A549 (cell line): ENCODE measurements at regions not wholly inside any gene's neighbourhood (a gene's known extent, or its start where the extent isn't known, plus 50 kb on each side); places are given as distances from the start of the nearest gene placed in this dataset.

Experiments
- ATAC-seq, 2 experiments: fragments of 200-7000 bp in 1 of 2; fragments of >200 bp in 1 of 2; cut with Nextera tagmentation in 1 of 2; cut with Tn5 transposase in 1 of 2; 3 replicates each; pipeline versions ENCODE4 v1.8.0 to v1.9.1; 2018 to 2020; ENCODE audit warnings: mild to moderate bottlenecking in 1 of 2, moderate library complexity in 1 of 2
- CTCF ChIA-PET: fragments of 300-600 bp; sonication (Branson Sonifier 250); formaldehyde crosslinking; extraction: SDS; loops from one replicate; lab custom pipeline; 2021; ENCODE audit warnings: antibody characterized with exemption, inconsistent platforms; lab: Yijun Ruan, JAX
- POLR2A ChIA-PET: fragments of 350-600 bp; formaldehyde crosslinking; extraction: SDS; loops from one replicate; lab custom pipeline; 2021; ENCODE audit warnings: antibody characterized with exemption, inconsistent platforms; lab: Yijun Ruan, JAX
- DNase-seq, 2 experiments: peaks; one replicate each; pipeline versions ENCODE4 v3.0.0 to v3.0.0-alpha.2; 2011 to 2016; ENCODE audit warnings: low read depth in 1 of 2, low spot score in 1 of 2
- FAIRE-seq: peaks from 2 replicates; lab custom pipeline; 2011; peaks lifted over from hg19 to GRCh38; lab: Jason Lieb, UNC
- H3K27ac ChIP-seq, 2 experiments: fragments of >200 bp; sonication (Bioruptor Twin); formaldehyde crosslinking; 3 replicates each; pipeline ENCODE4 v1.5.1; 2016 to 2017
- H3K4me1 ChIP-seq: fragments of >200 bp; sonication (Bioruptor Twin); formaldehyde crosslinking; 3 replicates; pipeline ENCODE4 v1.6.1; 2016
- H3K4me2 ChIP-seq: fragments of >200 bp; sonication (Bioruptor Twin); formaldehyde crosslinking; 3 replicates; pipeline ENCODE4 v1.6.1; 2016
- H3K4me3 ChIP-seq: fragments of >200 bp; sonication (Bioruptor Twin); formaldehyde crosslinking; 3 replicates; pipeline ENCODE4 v1.5.1; 2016
- H3K9me3 ChIP-seq: fragments of >200 bp; sonication (Bioruptor Twin); formaldehyde crosslinking; 3 replicates; pipeline ENCODE4 v1.6.1; 2016
- CBX8 ChIP-seq: fragments of 200-600 bp; sonication (generic); IDR thresholded peaks from 2 replicates; pipeline ENCODE4 v1.6.1; 2016
- EP300 ChIP-seq, 2 experiments: fragments of >200 bp; sonication (Bioruptor Twin); formaldehyde crosslinking; IDR thresholded peaks; 2 replicates in 1 of 2; 3 replicates in 1 of 2; pipeline ENCODE4 v1.6.1; 2016 to 2017
- ESRRA ChIP-seq: fragments of 150-350 bp; IDR thresholded peaks from 2 replicates; pipeline ENCODE4 v1.6.1; 2014; ENCODE audit warnings: mild to moderate bottlenecking, low read length, borderline replicate concordance
- HES2 ChIP-seq: fragments of >200 bp; sonication (Bioruptor Twin); formaldehyde crosslinking; IDR thresholded peaks from 2 replicates; pipeline ENCODE4 v1.6.1; 2016
- HEYL ChIP-seq: fragments of 250-450 bp; sonication (Bioruptor Pico); IDR thresholded peaks from 2 replicates; pipeline ENCODE4 v1.8.0; 2021; ENCODE audit warnings: mild to moderate bottlenecking, moderate library complexity
- HOXA7 ChIP-seq: fragments of 250-450 bp; sonication (Bioruptor Pico); IDR thresholded peaks from 2 replicates; pipeline ENCODE4 v1.5.0; 2020; ENCODE audit warnings: mild to moderate bottlenecking, moderate library complexity
- HOXB13 ChIP-seq: fragments of 250-450 bp; sonication (Bioruptor Pico); IDR thresholded peaks from 2 replicates; pipeline ENCODE4 v1.5.0; 2020; ENCODE audit warnings: low read depth, mild to moderate bottlenecking, moderate library complexity
- HOXB5 ChIP-seq: fragments of 250-450 bp; sonication (Bioruptor Pico); IDR thresholded peaks from 2 replicates; pipeline ENCODE4 v1.5.0; 2020; ENCODE audit warnings: mild to moderate bottlenecking, moderate library complexity
- JUN ChIP-seq, 2 experiments: fragments of >200 bp; sonication (Bioruptor Twin); formaldehyde crosslinking; IDR thresholded peaks; 2 replicates in 1 of 2; 3 replicates in 1 of 2; pipeline ENCODE4 v1.6.1; 2016 to 2017
- MAZ ChIP-seq: fragments of 150-350 bp; IDR thresholded peaks from 2 replicates; pipeline ENCODE4 v1.6.1; 2014; ENCODE audit warnings: antibody characterized with exemption, low read depth, low read length, borderline replicate concordance
- MYC ChIP-seq: IDR thresholded peaks from 2 replicates; pipeline ENCODE4 v1.6.1; 2012; ENCODE audit warnings: mild to moderate bottlenecking, inconsistent platforms, low read length, improper control_type of control experiment, borderline replicate concordance
- NPAS2 ChIP-seq: fragments of 250-450 bp; sonication (Bioruptor Pico); IDR thresholded peaks from 2 replicates; pipeline ENCODE4 v1.8.0; 2022; ENCODE audit warnings: mild to moderate bottlenecking, moderate library complexity, borderline replicate concordance
- PHF8 ChIP-seq: fragments of 200-600 bp; sonication (generic); IDR thresholded peaks from 2 replicates; pipeline ENCODE4 v1.6.1; 2016; ENCODE audit warnings: low read depth, mild to moderate bottlenecking, antibody characterized with exemption, moderate library complexity, borderline replicate concordance
- POLR2A ChIP-seq: IDR thresholded peaks from 2 replicates; pipeline ENCODE4 v1.6.1; 2012; ENCODE audit warnings: mild to moderate bottlenecking, low read length
- RAD21 ChIP-seq, 2 experiments: fragments of >200 bp in 1 of 2; sonication (Bioruptor Twin) in 1 of 2; formaldehyde crosslinking in 1 of 2; IDR thresholded peaks in 1 of 2; conservative IDR thresholded peaks in 1 of 2; 2 replicates in 1 of 2; 3 replicates in 1 of 2; pipeline ENCODE4 v1.6.1; 2012 to 2018; ENCODE audit warnings: inconsistent platforms in 1 of 2
- RCOR1 ChIP-seq: fragments of 150-350 bp; IDR thresholded peaks from 2 replicates; pipeline ENCODE4 v1.6.1; 2014; ENCODE audit warnings: antibody characterized with exemption, low read length, low read depth
- RFX5 ChIP-seq: fragments of 450-650 bp; IDR thresholded peaks from 2 replicates; pipeline ENCODE4 v1.7.1; 2014; ENCODE audit warnings: antibody characterized with exemption, mild to moderate bottlenecking, moderate library complexity
- SREBF2 ChIP-seq: fragments of 450-650 bp; IDR thresholded peaks from 2 replicates; pipeline ENCODE4 v1.6.1; 2014; ENCODE audit warnings: mild to moderate bottlenecking, moderate library complexity
- TP53 ChIP-seq: fragments of 250-450 bp; sonication (Bioruptor Pico); IDR thresholded peaks from 2 replicates; pipeline ENCODE4 v1.5.0; 2021; ENCODE audit warnings: mild to moderate bottlenecking, moderate library complexity
- USF2 ChIP-seq: fragments of 450-650 bp; IDR thresholded peaks from 2 replicates; pipeline ENCODE4 v1.6.1; 2014; ENCODE audit warnings: antibody characterized with exemption
- ZFP36 ChIP-seq: fragments of 450-650 bp; IDR thresholded peaks from 2 replicates; pipeline ENCODE4 v1.6.1; 2014; ENCODE audit warnings: borderline replicate concordance; ENCODE audit not compliant: partially characterized antibody
- WGBS: methylation state at CpG from one replicate; pipeline ENCODE4 v1.1.6; 2017; ENCODE audit errors: missing lambda C conversion rate; 5-methylcytosine and 5-hydroxymethylcytosine counted together
- TF ChIP-seq, protein P1 (sequence below): fragments of >200 bp; sonication (Bioruptor Twin); formaldehyde crosslinking; IDR thresholded peaks from 3 replicates; pipeline ENCODE4 v1.5.1; 2016
- TF ChIP-seq, protein P2 (sequence below): IDR thresholded peaks from 2 replicates; pipeline ENCODE4 v1.6.1; 2012; ENCODE audit warnings: low read depth, borderline replicate concordance
- TF ChIP-seq, protein P3 (sequence below): fragments of 250-450 bp; sonication (Bioruptor Pico); IDR thresholded peaks from 2 replicates; pipeline ENCODE4 v1.5.0; 2020; ENCODE audit warnings: low read depth, mild to moderate bottlenecking, moderate library complexity

DNA sequence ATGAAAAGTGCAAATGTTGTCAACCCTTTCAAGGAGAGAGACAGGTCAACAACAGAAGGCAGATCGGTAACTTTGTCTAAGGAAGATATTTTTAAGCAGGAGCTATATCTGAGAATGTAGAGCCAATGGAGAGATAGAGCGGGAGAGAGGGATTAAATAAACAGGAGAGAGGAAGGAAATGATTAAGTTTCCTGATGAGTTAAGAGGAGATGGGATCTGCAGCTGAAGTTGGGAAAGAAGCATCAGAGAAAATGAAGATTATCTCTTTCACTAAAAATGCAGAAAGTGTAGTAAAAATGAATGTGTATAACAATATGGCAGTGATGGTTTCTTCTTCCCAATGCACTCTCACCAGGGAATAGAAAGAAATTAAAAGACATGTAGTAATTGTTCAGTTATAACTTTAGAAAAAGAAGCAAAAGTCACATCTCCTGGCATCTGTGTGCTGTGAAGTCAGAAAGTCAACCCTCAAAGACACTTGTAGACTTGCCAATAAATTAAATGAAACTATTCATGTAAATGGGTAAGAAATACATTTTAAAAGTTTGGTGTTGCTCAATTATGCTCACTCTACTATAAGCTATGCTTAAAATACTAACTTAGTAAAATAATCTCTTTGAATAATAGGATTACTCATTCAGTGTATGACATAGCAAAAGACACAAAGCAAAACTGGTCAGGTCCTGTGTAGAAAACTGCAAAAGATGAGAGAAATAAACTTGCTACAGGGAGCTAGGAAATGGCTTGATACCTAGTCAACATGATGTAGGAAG, 264.6 kb downstream of the ZIC4 start:
- WGBS, result 26% methylated on average over 2 of the region's 2 CpGs
- Histone ChIP-seq H3K27ac (no peak overlapping the region), H3K9me3 (no peaks in the 10 kb centered on the region), H3K4me1 (no peaks in the 10 kb centered on the region), H3K4me3 (no peak overlapping the region), H3K4me2 (no peak overlapping the region)
- DNase-seq, result no peak
- no peak for ATAC-seq
- FAIRE-seq, result no peak
- TF ChIP-seq RCOR1 (no peak), USF2 (no peak), MYC (no peak), ESRRA (no peak), EP300 (IDR thresholded peaks at IDR 0.05) (no peak), TP53 (CRISPR knock-in tag) (no peak), MAZ (no peak)
- CTCF ChIA-PET, result no interaction called here
- POLR2A ChIA-PET, result no interaction called here

- TF ChIP-seq RFX5, result no peak
- TF ChIP-seq, all 56 proteins: peak for 0
- DNase-seq (no peak), ATAC-seq (no peak), FAIRE-seq (no peak)
- 48% methylated on average over 1 of the region's 1 CpG for WGBS
- no peaks in the 10 kb centered on the region for H3K4me1 ChIP-seq
- H3K4me2 ChIP-seq, result no peak overlapping the region
- no peaks in the 10 kb centered on the region; the same call in 2 of the 3 replicates for H3K9me3 ChIP-seq
- H3K27ac ChIP-seq, result no peak overlapping the region
- POLR2A ChIA-PET, result no interaction called here
- CTCF ChIA-PET, result interaction anchor here (0.9 kb wide), 1 partner anchor 10 kb away, joined by 4 read pairs; no protein-coding TSS in a partner anchor
- no peak overlapping the region for H3K4me3 ChIP-seq
These were observed 267.0 kb downstream of the ZIC4 start for GRCh38 chr3:147139341-147139740.

DNA sequence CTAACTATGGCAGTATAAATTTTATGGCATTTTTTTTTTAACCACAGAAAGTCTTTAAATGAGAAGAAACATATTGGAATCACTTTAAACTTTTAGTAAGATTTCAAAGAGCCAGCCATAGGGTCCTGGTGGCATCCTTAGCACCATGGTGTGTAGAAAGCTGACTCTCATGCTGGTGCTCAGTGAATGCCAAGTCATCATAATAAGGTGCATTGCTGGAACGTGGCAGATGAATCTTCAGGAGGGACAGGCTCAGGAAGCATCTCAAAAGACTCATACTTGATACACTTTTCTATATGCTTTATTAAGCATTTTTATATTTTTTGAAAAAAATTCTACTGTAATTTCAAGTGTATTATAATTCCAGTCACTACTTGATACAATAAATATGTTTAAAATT, 274.2 kb downstream of the ZIC4 start:
- no peak for ATAC-seq
- no peak for FAIRE-seq
- ChIA-PET CTCF (no interaction called here), POLR2A (no interaction called here)
- TF ChIP-seq HOXB13 (CRISPR knock-in tag) (no peak), HOXB5 (CRISPR knock-in tag) (no peak), NPAS2 (CRISPR knock-in tag) (no peak), CBX8 (no peak), HOXA7 (CRISPR knock-in tag) (no peak)
- Histone ChIP-seq H3K27ac (no peak overlapping the region), H3K4me2 (no peak overlapping the region), H3K9me3 (no peaks in the 10 kb centered on the region; the same call in 2 of the 3 replicates), H3K4me3 (no peak overlapping the region), H3K4me1 (no peaks in the 10 kb centered on the region)
- DNase-seq, result no peak
- WGBS, result 0% methylated on average over 1 of the region's 1 CpG

- 1% methylated on average over 2 of the region's 2 CpGs for WGBS
- ATAC-seq (no peak), DNase-seq (no peak), FAIRE-seq (no peak)
- Histone ChIP-seq H3K27ac (no peak overlapping the region), H3K4me3 (no peak overlapping the region), H3K9me3 (no peaks in the 10 kb centered on the region; the same call in 2 of the 3 replicates), H3K4me1 (no peaks in the 10 kb centered on the region), H3K4me2 (no peak overlapping the region)
- POLR2A ChIA-PET, result no interaction called here
- CTCF ChIA-PET, result no interaction called here
- TF ChIP-seq, protein P1, sequence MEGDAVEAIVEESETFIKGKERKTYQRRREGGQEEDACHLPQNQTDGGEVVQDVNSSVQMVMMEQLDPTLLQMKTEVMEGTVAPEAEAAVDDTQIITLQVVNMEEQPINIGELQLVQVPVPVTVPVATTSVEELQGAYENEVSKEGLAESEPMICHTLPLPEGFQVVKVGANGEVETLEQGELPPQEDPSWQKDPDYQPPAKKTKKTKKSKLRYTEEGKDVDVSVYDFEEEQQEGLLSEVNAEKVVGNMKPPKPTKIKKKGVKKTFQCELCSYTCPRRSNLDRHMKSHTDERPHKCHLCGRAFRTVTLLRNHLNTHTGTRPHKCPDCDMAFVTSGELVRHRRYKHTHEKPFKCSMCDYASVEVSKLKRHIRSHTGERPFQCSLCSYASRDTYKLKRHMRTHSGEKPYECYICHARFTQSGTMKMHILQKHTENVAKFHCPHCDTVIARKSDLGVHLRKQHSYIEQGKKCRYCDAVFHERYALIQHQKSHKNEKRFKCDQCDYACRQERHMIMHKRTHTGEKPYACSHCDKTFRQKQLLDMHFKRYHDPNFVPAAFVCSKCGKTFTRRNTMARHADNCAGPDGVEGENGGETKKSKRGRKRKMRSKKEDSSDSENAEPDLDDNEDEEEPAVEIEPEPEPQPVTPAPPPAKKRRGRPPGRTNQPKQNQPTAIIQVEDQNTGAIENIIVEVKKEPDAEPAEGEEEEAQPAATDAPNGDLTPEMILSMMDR, result no peak
- TF ChIP-seq ESRRA (no peak), PHF8 (no peak), HES2 (no peak), SREBF2 (no peak), HOXA7 (CRISPR knock-in tag) (no peak), HEYL (no peak), JUN (IDR thresholded peaks at IDR 0.05) (no peak), RAD21 (conservative IDR thresholded peaks at IDR 0.05 in 1 of 2, IDR thresholded peaks at IDR 0.05 in 1 of 2) (no peak), HOXB5 (CRISPR knock-in tag) (no peak), POLR2A (no peak), ZFP36 (no peak), CBX8 (no peak)
- TF ChIP-seq, protein P2, sequence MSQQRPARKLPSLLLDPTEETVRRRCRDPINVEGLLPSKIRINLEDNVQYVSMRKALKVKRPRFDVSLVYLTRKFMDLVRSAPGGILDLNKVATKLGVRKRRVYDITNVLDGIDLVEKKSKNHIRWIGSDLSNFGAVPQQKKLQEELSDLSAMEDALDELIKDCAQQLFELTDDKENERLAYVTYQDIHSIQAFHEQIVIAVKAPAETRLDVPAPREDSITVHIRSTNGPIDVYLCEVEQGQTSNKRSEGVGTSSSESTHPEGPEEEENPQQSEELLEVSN, result no peak
- TF ChIP-seq, protein P3, sequence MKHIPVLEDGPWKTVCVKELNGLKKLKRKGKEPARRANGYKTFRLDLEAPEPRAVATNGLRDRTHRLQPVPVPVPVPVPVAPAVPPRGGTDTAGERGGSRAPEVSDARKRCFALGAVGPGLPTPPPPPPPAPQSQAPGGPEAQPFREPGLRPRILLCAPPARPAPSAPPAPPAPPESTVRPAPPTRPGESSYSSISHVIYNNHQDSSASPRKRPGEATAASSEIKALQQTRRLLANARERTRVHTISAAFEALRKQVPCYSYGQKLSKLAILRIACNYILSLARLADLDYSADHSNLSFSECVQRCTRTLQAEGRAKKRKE (CRISPR knock-in tag), result no peak
These were observed 275.9 kb downstream of the ZIC4 start for GRCh38 chr3:147130461-147130860.
